HAP-1 (cell line): ENCODE measurements at regions not wholly inside any gene's neighbourhood (a gene's known extent, or its start where the extent isn't known, plus 50 kb on each side); places are given as distances from the start of the nearest gene placed in this dataset.
"Not testable (repeated sequence)": the region's sequence is repeated elsewhere in the genome, so short reads cannot be mapped to it uniquely, and the experiment has no call there.

Experiments
- DNase-seq, 2 experiments: peaks; one replicate each; pipeline ENCODE4 v3.0.0-alpha.2; 2016 to 2020; ENCODE audit warnings: low spot score in 2 of 2
- H3K27me3 ChIP-seq: fragments of 250-450 bp; sonication (Bioruptor Pico); 2 replicates; pipeline ENCODE4 v1.5.1; 2020; ENCODE audit warnings: low read depth, mild to moderate bottlenecking, moderate library complexity
- H3K36me3 ChIP-seq: fragments of 250-450 bp; sonication (Bioruptor Pico); replicated peaks from 2 replicates; pipeline ENCODE4 v1.5.1; 2020; ENCODE audit warnings: mild to moderate bottlenecking
- H3K4me1 ChIP-seq: fragments of 250-450 bp; sonication (Bioruptor Pico); 2 replicates; pipeline ENCODE4 v1.5.1; 2020; ENCODE audit warnings: mild to moderate bottlenecking
- H3K4me3 ChIP-seq: fragments of 250-450 bp; sonication (Bioruptor Pico); 2 replicates; pipeline ENCODE4 v1.5.1; 2020; ENCODE audit warnings: mild to moderate bottlenecking, moderate library complexity
- H3K9me3 ChIP-seq: fragments of 250-450 bp; sonication (Bioruptor Pico); 2 replicates; pipeline ENCODE4 v1.5.1; 2020; ENCODE audit warnings: mild to moderate bottlenecking, moderate library complexity
- in situ Hi-C: fragments of 300-500 bp; cut with MboI; formaldehyde crosslinking; loops from 3 replicates; pipeline ENCODE4 v1.14.3; 2020; ENCODE audit warnings: low sequenced_read_pairs, inconsistent platforms, mixed read lengths

DNA sequence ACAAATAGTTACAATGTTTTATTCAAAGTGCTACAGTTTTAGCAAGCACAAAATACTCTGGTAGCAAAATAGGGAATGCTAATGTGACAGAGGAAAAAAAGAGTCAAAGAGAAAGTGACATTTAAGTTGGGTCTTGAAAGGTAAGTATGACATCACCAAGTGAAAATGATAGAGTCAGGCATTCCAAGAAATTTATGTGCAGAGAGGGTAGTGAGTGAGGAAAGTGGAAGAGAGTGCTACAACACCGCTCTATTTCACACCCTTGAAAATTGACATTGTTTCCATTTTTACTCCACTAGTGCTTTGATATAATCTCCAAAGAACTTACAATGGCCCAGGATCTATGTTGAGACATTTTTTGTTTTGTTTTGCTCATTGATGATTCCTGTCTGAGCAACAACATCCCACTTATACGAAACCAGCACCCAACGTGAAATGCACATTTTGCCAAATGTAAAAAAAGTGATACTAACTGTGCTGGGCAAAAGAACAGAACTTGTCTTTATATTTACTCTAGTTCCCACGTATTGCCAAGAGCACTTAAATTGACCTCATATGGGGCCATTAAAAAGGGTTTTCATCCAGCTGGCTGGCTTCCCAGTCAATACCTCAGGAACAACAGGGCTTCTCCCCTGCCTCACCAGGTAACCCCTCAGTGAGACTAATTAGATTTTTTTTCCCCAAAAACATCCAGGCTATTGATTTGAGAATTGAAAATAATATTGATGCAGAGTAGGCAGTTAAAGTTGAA lies 206.3 kb upstream of the NR5A2 start:
- Histone ChIP-seq H3K4me3 (no peak overlapping the region), H3K27me3 (no peaks in the 10 kb centered on the region), H3K9me3 (no peaks in the 10 kb centered on the region), H3K36me3 (no peaks in the 10 kb centered on the region), H3K4me1 (peaks cover 10% of the 10 kb centered on the region)
- no peak for DNase-seq
- in situ Hi-C loops = no loop called here

GRCh38 chr1:199832451-199832850 lies 195.1 kb upstream of the NR5A2 start:
- in situ Hi-C loops = no loop called here
- DNase-seq = no peak
- Histone ChIP-seq H3K4me3 (no peak overlapping the region), H3K4me1 (no peaks in the 10 kb centered on the region), H3K27me3 (no peaks in the 10 kb centered on the region), H3K9me3 (no peaks in the 10 kb centered on the region), H3K36me3 (no peaks in the 10 kb centered on the region)

GRCh38 chr1:199834711-199835110 lies 192.8 kb upstream of the NR5A2 start:
- H3K4me1 ChIP-seq = no peaks in the 10 kb centered on the region
- no peaks in the 10 kb centered on the region for H3K27me3 ChIP-seq
- H3K4me3 ChIP-seq = no peak overlapping the region
- in situ Hi-C loops = no loop called here
- DNase-seq = no peak
- no peaks in the 10 kb centered on the region for H3K36me3 ChIP-seq
- H3K9me3 ChIP-seq = no peaks in the 10 kb centered on the region

- H3K4me1 ChIP-seq = no peaks in the 10 kb centered on the region
- no peak for DNase-seq
- no peaks in the 10 kb centered on the region for H3K9me3 ChIP-seq
- in situ Hi-C loops = no loop called here
- H3K36me3 ChIP-seq = no peaks in the 10 kb centered on the region
- H3K4me3 ChIP-seq = no peak overlapping the region
- no peaks in the 10 kb centered on the region for H3K27me3 ChIP-seq
Measured at GRCh38 chr1:199836430-199836829, 191.1 kb upstream of the NR5A2 start.

DNA sequence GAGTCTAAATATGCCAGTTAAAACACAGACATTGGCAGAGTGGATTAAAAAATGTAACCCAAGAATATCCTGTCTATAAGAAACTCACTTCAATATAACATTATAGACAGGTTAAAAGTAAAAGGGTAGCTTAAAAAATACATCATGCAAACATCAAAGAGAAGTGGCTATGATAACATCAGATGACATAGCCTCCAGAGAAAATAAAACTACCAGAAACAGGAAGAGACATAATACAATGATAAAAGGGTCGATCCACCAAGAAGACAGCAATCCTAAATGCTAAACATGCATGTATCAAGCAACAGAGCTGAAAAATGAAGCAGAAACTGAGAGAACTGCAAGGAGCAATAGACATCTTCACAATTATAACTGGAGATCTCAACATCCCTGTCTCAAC lies 190.2 kb upstream of the NR5A2 start:
- H3K4me3 ChIP-seq = no peak overlapping the region
- no peaks in the 10 kb centered on the region for H3K27me3 ChIP-seq
- H3K4me1 ChIP-seq = no peaks in the 10 kb centered on the region
- no peaks in the 10 kb centered on the region for H3K36me3 ChIP-seq
- in situ Hi-C loops = no loop called here
- no peaks in the 10 kb centered on the region for H3K9me3 ChIP-seq
- no peak for DNase-seq

GRCh38 chr1:199839608-199840007 lies 187.9 kb upstream of the NR5A2 start:
- H3K9me3 ChIP-seq, H3K36me3 ChIP-seq, H3K4me3 ChIP-seq, H3K27me3 ChIP-seq, in situ Hi-C loops, H3K4me1 ChIP-seq, DNase-seq: not testable (repeated sequence)

DNA sequence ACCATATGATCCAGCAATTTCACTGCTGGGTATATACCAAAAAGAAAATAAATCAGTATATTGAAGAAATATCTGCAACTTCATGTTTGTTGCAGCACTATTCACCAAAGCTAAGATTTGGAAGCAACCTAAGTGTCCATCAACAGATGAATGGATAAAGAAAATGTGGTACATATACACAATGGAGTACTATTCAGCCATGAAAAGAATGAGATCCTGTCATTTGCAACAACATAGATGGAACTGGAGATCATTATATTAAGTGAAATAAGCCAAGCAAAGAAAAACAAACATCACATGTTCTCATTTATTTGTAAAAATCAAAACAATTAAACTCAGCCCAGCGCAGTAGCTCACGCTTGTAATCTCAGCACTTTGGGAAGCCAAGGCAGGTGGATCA lies 184.4 kb upstream of the NR5A2 start:
- in situ Hi-C loops, H3K27me3 ChIP-seq, H3K4me1 ChIP-seq, DNase-seq, H3K4me3 ChIP-seq, H3K36me3 ChIP-seq, H3K9me3 ChIP-seq: not testable (repeated sequence)

DNA sequence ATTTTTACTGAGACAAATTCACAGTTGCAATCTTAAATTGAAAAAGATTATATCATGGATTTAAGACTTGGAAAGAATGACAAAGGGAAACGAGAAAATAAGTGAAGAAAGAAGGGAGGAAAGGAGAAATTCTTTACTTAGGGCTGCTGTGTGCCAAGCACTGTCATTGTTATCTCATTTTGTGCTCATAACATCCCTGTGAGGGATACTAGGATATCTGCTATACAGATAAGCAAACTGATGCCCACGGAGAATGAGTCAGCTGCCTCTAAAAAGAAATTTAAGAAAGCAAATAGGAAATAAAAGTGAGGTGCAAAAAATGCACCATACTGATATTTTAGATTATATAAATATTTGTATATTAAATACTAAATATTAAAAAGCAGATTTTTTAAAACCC lies 183.6 kb upstream of the NR5A2 start:
- in situ Hi-C loops = no loop called here
- no peak overlapping the region for H3K4me3 ChIP-seq
- no peaks in the 10 kb centered on the region for H3K36me3 ChIP-seq
- H3K27me3 ChIP-seq = no peaks in the 10 kb centered on the region
- no peaks in the 10 kb centered on the region for H3K4me1 ChIP-seq
- DNase-seq = no peak
- no peaks in the 10 kb centered on the region for H3K9me3 ChIP-seq

- Histone ChIP-seq H3K4me3 (no peak overlapping the region), H3K9me3 (no peaks in the 10 kb centered on the region), H3K4me1 (peaks cover 12% of the 10 kb centered on the region), H3K36me3 (no peaks in the 10 kb centered on the region), H3K27me3 (no peaks in the 10 kb centered on the region)
- DNase-seq = no peak
- in situ Hi-C loops = no loop called here
Measured at GRCh38 chr1:199847021-199847420, 180.5 kb upstream of the NR5A2 start.

GRCh38 chr1:199851439-199852140 lies 175.9 kb upstream of the NR5A2 start:
- Histone ChIP-seq H3K27me3 (no peaks in the 10 kb centered on the region), H3K9me3 (no peaks in the 10 kb centered on the region), H3K36me3 (no peaks in the 10 kb centered on the region), H3K4me3 (no peak overlapping the region), H3K4me1 (peaks cover 28% of the 10 kb centered on the region)
- in situ Hi-C loops = no loop called here
- peak; percentile 13 to 68 for DNase-seq

GRCh38 chr1:199854686-199855321 lies 172.7 kb upstream of the NR5A2 start:
- Histone ChIP-seq H3K4me3 (no peak overlapping the region), H3K36me3 (no peaks in the 10 kb centered on the region), H3K27me3 (no peaks in the 10 kb centered on the region), H3K9me3 (no peaks in the 10 kb centered on the region), H3K4me1 (peaks cover 28% of the 10 kb centered on the region)
- no peak for DNase-seq
- in situ Hi-C loops = no loop called here

- in situ Hi-C loops = no loop called here
- peak; percentile 12 to 62 for DNase-seq
- no peak overlapping the region for H3K4me3 ChIP-seq
Measured at GRCh38 chr1:199855580-199855979, 171.9 kb upstream of the NR5A2 start.

GRCh38 chr1:199856216-199856780 lies 171.2 kb upstream of the NR5A2 start:
- no peak for DNase-seq
- Histone ChIP-seq H3K4me3 (no peak overlapping the region), H3K27me3 (no peaks in the 10 kb centered on the region), H3K9me3 (no peaks in the 10 kb centered on the region), H3K36me3 (no peaks in the 10 kb centered on the region), H3K4me1 (peaks cover 23% of the 10 kb centered on the region)
- in situ Hi-C loops = no loop called here

More at GRCh38 chr1:199855580-199855979, 171.9 kb upstream of the NR5A2 start:
- no peaks in the 10 kb centered on the region for H3K36me3 ChIP-seq
- peaks cover 28% of the 10 kb centered on the region for H3K4me1 ChIP-seq
- H3K9me3 ChIP-seq = no peaks in the 10 kb centered on the region
- H3K27me3 ChIP-seq = no peaks in the 10 kb centered on the region

GRCh38 chr1:199857108-199857507 lies 170.4 kb upstream of the NR5A2 start:
- Histone ChIP-seq H3K36me3 (no peaks in the 10 kb centered on the region), H3K27me3 (no peaks in the 10 kb centered on the region), H3K9me3 (no peaks in the 10 kb centered on the region), H3K4me1 (peaks cover 15% of the 10 kb centered on the region), H3K4me3 (no peak overlapping the region)
- DNase-seq = no peak
- in situ Hi-C loops = no loop called here
